ENCODE measurements at regions not wholly inside any gene's neighbourhood (a gene's known extent, or its start where the extent isn't known, plus 50 kb on each side); places are given as distances from the start of the nearest gene placed in this dataset.

DNA sequence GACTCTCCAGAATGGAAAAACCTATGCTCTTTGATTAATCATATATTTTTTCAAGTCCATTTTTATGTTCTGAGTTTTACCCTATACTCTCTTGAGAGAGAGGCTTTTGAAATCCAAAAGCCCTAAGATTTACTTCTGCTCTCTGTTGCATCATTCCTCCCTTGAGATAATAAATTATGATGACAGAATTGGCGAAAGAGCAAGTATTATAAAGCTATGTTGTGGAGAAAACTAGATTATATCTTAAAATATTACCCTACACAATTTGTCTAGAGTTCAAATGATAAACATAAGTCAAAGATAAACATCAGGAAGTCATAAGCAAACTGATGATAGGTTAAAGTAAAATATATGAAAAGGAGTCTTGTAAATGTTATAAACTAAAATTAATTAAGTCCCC, 293.4 kb upstream of the MME start:
- WGBS (ENCODE audit: low lambda C conversion rate, missing lambda C conversion rate) = 46% methylated on average over 1 of the region's 1 CpG
- TF ChIP-seq EZH2 (IDR thresholded peaks at IDR 0.05; ENCODE audit: borderline replicate concordance) = no peak

DNA sequence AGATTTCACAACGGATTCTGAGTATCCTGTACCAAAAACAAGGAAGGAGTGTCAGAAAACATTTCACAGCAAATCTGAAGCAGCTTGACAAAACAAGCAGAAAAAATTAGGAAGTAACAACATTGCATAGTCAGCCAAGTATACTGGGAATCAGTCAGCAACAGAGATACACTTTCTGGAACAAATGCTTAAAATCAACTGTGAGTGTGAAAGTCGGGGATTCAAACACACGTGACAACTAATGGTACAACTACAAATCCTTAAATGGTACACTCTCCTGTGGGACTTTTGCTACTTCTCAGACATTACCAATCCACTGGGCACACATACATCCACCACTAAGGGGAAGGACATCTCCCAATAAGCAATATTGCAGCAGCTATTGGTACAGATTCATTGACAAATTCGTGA, 296.6 kb upstream of the MME start:
- Histone ChIP-seq H3K4me2 (no peak overlapping the region), H3K9me2 (replicated peaks; ENCODE audit: insufficient read depth) (no peaks in the 10 kb centered on the region), H2AFZ (no peak overlapping the region), H3K27ac (no peak overlapping the region), H4K20me1 (ENCODE audit: insufficient read depth, poor library complexity, severe bottlenecking) (no peaks in the 10 kb centered on the region), H3K36me3 (replicated peaks; ENCODE audit: insufficient read depth, low read depth) (no peaks in the 10 kb centered on the region), H3K9me3 (ENCODE audit: low read depth) (no peaks in the 10 kb centered on the region), H3K27me3 (no peaks in the 10 kb centered on the region), H3K4me1 (ENCODE audit: insufficient read depth) (peaks cover 4% of the 10 kb centered on the region), H3K4me3 (no peak overlapping the region), H3K79me2 (no peaks in the 10 kb centered on the region)
- TF ChIP-seq EZH2phosphoT487 (IDR thresholded peaks at IDR 0.05; ENCODE audit: low read depth, severe bottlenecking, unreplicated experiment) (no peak), EZH2 (IDR thresholded peaks at IDR 0.05; ENCODE audit: borderline replicate concordance) (no peak)
- TF ChIP-seq, protein P1, sequence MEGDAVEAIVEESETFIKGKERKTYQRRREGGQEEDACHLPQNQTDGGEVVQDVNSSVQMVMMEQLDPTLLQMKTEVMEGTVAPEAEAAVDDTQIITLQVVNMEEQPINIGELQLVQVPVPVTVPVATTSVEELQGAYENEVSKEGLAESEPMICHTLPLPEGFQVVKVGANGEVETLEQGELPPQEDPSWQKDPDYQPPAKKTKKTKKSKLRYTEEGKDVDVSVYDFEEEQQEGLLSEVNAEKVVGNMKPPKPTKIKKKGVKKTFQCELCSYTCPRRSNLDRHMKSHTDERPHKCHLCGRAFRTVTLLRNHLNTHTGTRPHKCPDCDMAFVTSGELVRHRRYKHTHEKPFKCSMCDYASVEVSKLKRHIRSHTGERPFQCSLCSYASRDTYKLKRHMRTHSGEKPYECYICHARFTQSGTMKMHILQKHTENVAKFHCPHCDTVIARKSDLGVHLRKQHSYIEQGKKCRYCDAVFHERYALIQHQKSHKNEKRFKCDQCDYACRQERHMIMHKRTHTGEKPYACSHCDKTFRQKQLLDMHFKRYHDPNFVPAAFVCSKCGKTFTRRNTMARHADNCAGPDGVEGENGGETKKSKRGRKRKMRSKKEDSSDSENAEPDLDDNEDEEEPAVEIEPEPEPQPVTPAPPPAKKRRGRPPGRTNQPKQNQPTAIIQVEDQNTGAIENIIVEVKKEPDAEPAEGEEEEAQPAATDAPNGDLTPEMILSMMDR (IDR thresholded peaks at IDR 0.05; ENCODE audit: poor library complexity) = no peak
- 87% methylated on average over 4 of the region's 4 CpGs for WGBS (ENCODE audit: low lambda C conversion rate, missing lambda C conversion rate)
- DNase-seq (ENCODE audit: low spot score) = no peak

More for the DNA sequence above, 293.4 kb upstream of the MME start:
- no peaks in the 10 kb centered on the region for H3K9me3 ChIP-seq (ENCODE audit: low read depth)
- no peak for DNase-seq (ENCODE audit: low spot score)
- no peak overlapping the region for H2AFZ ChIP-seq
- H3K9me2 ChIP-seq (replicated peaks; ENCODE audit: insufficient read depth) = no peaks in the 10 kb centered on the region
- no peaks in the 10 kb centered on the region for H3K36me3 ChIP-seq (replicated peaks; ENCODE audit: insufficient read depth, low read depth)
- no peaks in the 10 kb centered on the region for H3K27me3 ChIP-seq
- no peak overlapping the region for H3K27ac ChIP-seq
- no peak overlapping the region for H3K4me3 ChIP-seq
- no peaks in the 10 kb centered on the region for H3K79me2 ChIP-seq
- peaks cover 4% of the 10 kb centered on the region for H3K4me1 ChIP-seq (ENCODE audit: insufficient read depth)
- H3K4me2 ChIP-seq = no peak overlapping the region
- no peaks in the 10 kb centered on the region for H4K20me1 ChIP-seq (ENCODE audit: insufficient read depth, poor library complexity, severe bottlenecking)

DNA sequence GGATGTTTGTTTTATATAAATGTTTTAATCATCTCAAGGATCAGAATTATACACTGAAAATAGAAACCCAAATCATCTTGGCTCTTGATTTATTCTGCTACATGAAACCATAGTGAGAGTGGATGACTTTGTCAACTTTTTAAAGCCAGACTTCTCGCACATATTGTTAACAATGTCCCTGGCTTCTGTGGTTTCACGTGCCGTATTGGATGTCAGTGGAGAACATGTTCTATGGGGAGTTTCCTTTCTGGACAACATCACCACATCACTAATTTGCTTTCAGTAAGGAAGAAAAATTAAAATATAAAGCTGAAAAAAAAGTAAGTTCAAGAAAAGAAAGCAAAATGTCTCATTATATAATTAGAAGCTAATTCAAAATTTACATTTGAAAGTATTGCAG, 297.1 kb upstream of the MME start:
- Histone ChIP-seq H3K9me3 (ENCODE audit: low read depth) (no peaks in the 10 kb centered on the region), H3K27ac (no peak overlapping the region), H2AFZ (no peak overlapping the region), H4K20me1 (ENCODE audit: insufficient read depth, poor library complexity, severe bottlenecking) (no peaks in the 10 kb centered on the region), H3K36me3 (replicated peaks; ENCODE audit: insufficient read depth, low read depth) (no peaks in the 10 kb centered on the region), H3K9me2 (replicated peaks; ENCODE audit: insufficient read depth) (no peaks in the 10 kb centered on the region), H3K4me1 (ENCODE audit: insufficient read depth) (peaks cover 4% of the 10 kb centered on the region), H3K79me2 (no peaks in the 10 kb centered on the region), H3K4me2 (no peak overlapping the region), H3K27me3 (no peaks in the 10 kb centered on the region), H3K4me3 (no peak overlapping the region)
- 85% methylated on average over 3 of the region's 3 CpGs for WGBS (ENCODE audit: low lambda C conversion rate, missing lambda C conversion rate)
- DNase-seq (ENCODE audit: low spot score) = no peak
- TF ChIP-seq EZH2 (IDR thresholded peaks at IDR 0.05; ENCODE audit: borderline replicate concordance) = no peak
- TF ChIP-seq, protein P1 (IDR thresholded peaks at IDR 0.05; ENCODE audit: poor library complexity) = no peak
- TF ChIP-seq EZH2phosphoT487 (IDR thresholded peaks at IDR 0.05; ENCODE audit: low read depth, severe bottlenecking, unreplicated experiment) = no peak

DNA sequence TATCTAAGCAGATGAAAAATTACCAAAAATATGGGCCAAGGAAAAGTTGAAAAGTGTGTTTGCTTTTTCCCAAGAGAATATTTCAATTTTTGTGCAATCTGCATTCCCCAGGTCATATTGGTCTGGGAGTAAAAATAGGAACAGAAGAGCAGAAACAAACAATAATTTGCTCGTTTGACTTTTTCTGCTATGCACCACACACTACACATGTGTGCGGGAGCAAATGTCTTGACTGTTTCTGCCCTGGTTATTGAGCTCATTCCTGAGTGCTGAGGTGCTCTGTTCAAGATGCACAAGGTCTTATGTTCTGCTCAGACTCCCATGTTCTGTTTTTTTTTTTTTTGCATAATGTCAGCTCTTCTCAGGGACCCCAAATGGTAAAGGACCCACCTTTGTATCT, 298.0 kb upstream of the MME start:
- Histone ChIP-seq H3K4me3 (no peak overlapping the region), H3K4me2 (no peak overlapping the region), H3K79me2 (no peaks in the 10 kb centered on the region), H3K4me1 (ENCODE audit: insufficient read depth) (peaks cover 4% of the 10 kb centered on the region), H3K27ac (no peak overlapping the region), H3K36me3 (replicated peaks; ENCODE audit: insufficient read depth, low read depth) (no peaks in the 10 kb centered on the region), H3K27me3 (no peaks in the 10 kb centered on the region), H3K9me3 (ENCODE audit: low read depth) (no peaks in the 10 kb centered on the region), H4K20me1 (ENCODE audit: insufficient read depth, poor library complexity, severe bottlenecking) (no peaks in the 10 kb centered on the region), H3K9me2 (replicated peaks; ENCODE audit: insufficient read depth) (no peaks in the 10 kb centered on the region), H2AFZ (no peak overlapping the region)
- DNase-seq (ENCODE audit: low spot score) = no peak
- TF ChIP-seq, protein P1 (IDR thresholded peaks at IDR 0.05; ENCODE audit: poor library complexity) = no peak
- no peak for TF ChIP-seq EZH2phosphoT487 (IDR thresholded peaks at IDR 0.05; ENCODE audit: low read depth, severe bottlenecking, unreplicated experiment)
- no peak for TF ChIP-seq EZH2 (IDR thresholded peaks at IDR 0.05; ENCODE audit: borderline replicate concordance)
- 60% methylated on average over 2 of the region's 2 CpGs for WGBS (ENCODE audit: low lambda C conversion rate, missing lambda C conversion rate)

Measured in hepatocyte (in vitro differentiated cells).